Activated gamma-delta T cell treated with anti-CD3 and anti-CD28 coated beads, Interleukin-2, amount 50 U/mL, for 16 hours (primary cell): ENCODE measurements at regions not wholly inside any gene's neighbourhood (a gene's known extent, or its start where the extent isn't known, plus 50 kb on each side); places are given as distances from the start of the nearest gene placed in this dataset.
"Not testable (repeated sequence)": the region's sequence is repeated elsewhere in the genome, so short reads cannot be mapped to it uniquely, and the experiment has no call there.

ENCODE experiments used
- DNase-seq: peaks from one replicate; pipeline ENCODE4 v3.0.0-alpha.2; 2020; ENCODE audit warnings: low read depth

DNA sequence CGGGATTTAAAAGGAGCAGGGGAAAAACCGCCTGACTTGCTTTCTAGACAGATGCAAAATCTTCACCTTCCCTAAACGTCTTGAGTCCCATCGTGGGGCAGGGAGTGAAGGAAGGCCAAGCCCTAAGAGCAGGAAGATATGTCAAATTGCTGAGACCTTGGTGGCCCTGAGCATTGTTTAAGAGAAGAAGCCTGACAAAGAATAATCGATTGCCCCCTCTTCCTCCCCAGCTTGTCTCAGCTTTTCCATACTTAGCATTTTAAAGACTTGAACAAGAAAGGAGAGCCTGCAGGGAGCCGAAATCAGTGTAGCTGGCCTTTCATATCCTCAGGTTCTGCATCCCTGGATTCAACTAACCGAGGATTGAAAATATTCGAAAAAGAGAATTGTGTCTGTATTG is 157.6 kb upstream of the DLX2 start:
- DNase-seq: no peak

DNA sequence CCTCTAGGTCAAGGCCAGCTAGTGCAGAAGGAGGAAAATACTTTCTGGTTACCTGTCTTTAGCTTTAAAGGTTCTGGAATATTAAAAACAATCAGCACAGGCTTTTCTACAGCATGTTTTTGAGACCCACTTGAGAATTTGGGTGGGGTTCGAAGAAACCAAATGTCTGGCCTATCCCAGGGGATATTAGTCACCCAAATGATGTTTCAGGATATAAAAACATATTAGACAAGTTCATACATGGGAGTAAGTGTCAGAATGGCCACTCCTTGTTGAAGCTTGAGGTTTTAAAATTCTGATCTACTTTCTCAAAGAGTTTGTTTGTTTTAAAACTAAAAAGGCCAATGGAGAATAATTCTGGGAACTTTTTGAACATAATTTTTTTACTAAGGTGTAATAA is 158.6 kb upstream of the DLX2 start:
- DNase-seq: no peak

DNA sequence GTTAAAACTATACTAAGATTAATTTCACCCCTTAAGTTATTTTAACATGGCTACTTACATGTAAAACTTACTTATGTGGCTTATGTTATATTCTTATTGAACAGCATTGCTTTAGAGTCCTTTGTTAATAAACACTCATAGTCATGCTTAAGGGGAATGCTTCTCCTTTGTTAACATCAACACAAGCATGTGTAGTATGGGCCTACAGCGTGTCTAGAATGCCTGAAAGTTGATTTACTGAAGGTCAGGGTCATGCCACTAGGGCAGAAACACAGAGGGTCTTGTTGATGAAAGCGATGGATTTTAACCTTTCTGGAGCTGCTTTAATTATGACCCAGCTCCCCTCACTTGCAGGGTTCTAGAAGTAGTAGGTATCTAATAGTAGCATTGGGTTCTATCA is 159.8 kb upstream of the DLX2 start:
- DNase-seq: no peak

DNA sequence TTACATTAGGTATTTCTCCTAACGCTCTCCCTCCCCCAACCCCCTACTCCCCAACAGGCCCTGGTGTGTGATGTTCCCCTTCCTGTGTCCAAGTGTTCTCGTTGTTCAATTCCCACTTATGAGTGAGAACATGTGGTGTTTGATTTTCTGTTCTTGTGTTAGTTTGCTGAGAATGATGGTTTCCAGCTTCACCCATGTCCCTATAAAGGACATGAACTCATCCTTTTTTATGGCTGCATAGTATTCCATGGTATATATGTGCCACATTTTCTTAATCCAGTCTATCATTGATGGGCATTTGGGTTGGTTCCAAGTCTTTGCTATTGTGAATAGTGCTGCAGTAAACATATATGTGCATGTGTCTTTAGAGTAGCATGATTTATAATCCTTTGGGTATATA is 162.1 kb upstream of the DLX2 start:
- DNase-seq: not testable (repeated sequence)

DNA sequence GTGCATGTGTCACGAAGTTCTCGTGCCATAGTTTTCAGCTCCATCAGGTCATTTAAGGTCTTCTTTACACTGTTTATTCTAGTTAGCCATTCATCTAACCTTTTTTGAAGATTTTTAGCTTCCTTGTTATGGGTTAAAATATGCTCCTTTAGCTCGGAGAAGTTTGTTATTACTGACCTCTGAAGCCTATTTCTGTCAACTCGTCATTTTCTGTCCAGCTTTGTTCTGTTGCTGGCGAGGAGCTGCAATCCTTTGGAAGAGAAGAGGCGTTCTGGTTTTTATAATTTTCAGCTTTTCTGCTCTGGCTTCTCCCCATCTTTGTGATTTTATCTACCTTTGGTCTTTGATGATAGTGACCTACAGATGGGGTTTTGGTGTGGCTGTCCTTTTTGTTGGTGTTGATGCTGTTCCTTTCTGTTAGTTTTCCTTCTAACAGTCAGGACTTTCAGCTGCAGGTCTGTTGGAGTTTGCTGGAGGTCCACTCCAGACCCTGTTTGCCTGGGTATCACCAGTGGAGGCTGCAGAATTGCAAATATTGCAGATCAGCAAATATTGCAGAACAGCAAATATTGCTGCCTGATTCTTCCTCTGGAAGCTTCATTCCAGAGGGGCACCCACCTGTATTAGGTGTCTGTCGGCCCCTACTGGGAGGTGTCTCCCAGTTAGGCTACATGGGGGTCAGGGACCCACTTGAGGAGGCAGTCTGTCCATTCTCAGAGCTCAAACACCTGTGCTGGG is 157.7 kb upstream of the ITGA6 start:
- not testable (repeated sequence) for DNase-seq

DNA sequence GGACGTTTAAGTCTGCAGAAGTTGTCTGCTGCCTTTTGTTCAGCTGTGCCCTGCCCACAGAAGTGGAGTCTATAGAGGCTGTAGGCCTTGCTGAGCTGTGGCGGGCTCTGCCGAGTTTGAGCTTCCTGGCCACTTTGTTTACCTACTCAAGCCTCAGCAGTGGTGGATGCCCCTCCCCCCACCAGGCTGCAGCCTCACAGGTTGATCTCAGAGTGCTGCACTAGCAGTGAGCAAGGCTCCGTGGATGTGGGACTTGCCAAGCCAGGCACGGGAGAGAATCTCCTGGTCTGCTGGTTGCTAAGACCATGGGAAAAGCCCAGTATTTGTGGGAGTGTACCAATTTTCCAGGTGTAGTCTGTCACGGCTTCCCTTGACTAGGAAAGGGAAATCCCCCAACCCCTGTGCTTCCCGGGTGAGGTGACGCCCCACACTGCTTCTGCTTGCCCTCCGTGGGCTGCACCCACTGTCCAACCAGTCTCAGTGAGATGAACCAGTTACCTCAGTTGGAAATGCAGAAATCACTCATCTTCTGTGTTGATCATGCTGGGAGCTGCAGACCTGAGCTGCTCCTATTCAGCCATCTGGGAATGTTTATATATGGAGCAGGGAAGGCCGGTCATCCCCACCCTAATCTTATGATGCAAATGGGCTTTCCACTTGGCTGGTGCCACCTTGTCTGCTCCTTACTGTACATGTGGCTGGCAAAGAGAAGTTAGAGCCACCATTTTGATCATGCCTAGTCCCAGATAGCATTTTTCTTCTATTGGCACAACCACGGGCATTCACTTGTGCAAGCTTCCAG is 156.9 kb upstream of the ITGA6 start:
- peak; percentile 7 for DNase-seq

DNA sequence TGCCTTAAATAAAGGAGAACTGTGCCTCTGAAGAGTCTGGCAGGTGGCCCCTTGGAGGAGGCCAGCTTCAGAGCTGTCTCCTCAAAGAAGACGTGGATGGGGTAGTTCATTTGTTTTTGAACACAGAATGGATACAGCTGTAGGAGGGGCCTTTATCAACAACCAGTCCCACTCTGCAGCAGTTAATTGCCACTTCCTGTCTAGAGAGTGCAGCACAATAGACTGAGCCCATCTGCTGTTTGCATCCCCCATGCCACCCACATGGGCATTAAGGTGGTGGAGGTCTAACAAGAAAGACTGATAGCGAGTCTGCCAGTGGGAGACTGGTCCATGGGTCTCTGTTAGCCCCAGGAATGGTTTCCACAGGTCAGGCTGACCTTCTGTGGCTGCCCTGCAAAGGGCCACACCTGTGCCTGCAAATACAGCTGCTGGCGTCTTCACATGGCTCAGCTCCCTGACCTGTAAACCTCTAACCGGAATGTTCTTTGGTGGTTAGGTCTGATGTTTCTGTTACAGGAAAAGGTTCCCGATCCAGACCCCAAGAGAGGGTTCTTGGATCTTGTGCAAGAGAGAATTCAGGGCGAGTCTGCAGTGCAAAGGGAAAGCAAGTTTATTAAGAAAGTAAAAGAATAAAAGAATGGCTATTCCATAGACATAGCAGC is 153.3 kb upstream of the ITGA6 start:
- DNase-seq: no peak

DNA sequence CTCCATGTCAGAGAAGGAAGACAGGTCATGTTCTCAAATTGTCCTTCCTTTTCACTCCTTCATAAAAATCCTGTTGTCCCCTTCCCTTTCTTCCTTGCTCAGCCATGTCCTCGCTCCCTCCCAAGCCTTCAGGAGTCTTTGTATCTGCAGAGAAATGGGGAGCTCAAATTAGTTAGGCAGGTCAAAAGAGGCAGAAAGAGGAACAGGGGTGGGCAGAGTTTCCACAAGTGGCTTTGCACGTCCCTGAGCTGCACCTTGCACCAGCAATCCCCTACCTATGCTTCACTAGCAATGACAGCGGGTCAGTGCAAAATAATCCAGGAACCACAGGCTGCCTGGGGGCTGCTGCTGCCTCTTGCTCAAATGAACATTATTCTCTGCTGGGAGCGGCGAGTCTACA is 152.1 kb upstream of the ITGA6 start:
- no peak for DNase-seq

DNA sequence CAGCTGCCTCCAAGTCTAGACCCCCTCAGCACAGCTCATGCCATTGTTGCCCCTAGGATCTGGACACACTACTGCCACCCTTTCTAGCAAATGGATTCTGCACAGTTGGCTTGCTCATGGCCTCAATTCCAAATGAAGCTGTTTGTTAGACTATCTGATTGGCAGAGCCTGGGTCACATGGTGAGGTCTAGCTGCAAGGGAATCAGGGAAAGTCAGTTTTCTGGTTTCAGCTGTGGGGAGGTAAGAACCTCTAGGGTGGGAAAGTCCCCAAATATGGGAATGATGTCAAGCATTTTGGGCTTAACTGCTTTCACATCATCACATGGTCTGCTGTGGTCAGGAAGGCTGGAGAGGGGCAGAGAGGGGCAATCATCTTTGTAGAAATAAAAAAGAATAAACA is 150.4 kb upstream of the ITGA6 start:
- DNase-seq: no peak

DNA sequence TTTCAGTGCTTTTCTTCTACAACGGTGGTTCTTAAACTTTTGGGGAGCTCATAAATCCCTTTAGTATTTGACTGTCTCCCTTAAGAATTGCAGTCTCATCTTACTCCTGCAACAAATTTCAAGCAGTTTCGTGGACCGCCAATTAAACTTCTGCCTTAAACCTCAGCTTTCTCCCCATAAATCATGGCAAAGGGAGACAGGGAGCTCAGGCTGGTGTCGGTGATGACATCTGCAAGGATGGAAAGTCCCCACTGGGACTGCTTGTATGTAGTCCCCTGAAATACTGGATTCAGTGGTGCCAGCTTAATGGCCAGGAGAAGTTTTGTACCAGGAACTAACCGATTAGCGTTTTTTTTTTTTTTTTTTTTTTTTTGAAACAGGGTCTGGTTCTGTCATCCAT is 148.7 kb upstream of the ITGA6 start:
- no peak for DNase-seq

DNA sequence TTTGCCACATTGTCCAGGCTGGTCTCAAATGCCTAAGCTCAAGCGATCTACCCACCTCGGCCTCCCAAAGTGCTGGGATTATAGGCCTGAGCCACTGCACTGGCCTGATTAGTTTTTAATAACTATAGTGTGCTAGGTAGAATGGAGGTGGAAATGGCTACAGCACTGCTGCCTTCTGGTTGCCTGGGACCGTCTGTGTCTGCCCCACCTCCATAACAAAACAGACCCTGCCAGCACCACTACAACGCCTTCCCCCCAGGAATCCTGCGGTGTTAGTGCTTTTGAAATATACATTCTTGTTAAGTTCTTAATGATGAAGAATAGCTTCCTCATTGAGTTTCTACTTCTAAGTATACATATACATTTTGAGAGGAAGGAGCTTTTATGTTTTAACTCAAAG is 148.2 kb upstream of the ITGA6 start:
- DNase-seq: no peak

DNA sequence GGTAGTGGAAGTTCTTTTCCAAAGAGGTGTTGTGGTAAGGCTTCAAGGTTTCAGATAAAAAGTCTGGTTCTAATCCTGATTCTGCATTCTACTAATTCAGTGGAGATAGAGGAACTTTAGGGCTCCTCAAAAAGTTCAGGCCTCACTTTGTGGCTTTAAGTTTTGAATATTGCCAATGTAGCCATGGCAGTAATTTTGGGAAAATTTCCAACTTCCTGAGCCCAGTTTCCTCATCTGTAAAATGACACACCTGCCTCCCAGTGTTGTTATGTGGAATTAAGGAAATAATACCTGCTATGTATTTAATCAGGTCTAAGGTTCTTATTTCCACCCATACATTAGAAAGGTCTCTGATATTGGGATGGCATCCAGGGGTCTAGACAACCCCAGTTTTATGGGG is 147.6 kb upstream of the ITGA6 start:
- no peak for DNase-seq

DNA sequence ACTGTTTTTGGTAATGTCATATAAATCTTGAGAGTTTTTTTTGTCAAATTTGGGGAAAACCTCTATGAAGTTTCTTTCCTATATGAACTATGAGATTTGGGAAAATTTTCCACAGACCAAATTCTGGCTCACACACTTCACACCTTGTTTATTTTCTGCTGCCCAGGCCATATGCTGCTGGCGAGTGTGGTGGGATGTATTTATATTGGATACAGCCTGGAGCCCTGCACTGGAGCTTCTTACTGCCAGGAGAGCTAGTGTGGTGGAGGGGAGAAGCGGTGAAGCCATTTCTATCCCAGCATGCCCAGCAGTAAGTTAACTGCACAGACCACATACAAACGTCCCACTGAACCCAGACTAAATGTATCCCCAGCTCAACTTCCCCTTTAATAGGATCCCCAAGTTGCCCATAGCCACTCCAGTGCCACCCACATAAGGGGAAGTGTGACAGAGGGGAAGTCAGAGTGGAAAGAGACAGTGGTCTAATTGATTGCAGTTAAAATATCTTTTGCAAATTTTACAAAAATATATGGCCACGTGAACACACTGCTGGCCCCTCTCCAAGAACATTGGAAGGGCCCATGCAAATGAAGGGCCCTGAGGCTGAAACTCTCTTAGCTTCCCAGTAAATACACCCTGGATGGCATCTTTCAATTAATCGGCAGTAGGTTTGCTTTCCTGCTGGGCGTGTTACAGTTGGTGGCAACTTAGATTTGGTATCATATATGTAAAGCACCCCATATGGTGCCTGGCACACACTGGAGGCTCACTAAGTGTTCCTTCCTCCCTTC is 146.6 kb upstream of the ITGA6 start:
- no peak for DNase-seq

DNA sequence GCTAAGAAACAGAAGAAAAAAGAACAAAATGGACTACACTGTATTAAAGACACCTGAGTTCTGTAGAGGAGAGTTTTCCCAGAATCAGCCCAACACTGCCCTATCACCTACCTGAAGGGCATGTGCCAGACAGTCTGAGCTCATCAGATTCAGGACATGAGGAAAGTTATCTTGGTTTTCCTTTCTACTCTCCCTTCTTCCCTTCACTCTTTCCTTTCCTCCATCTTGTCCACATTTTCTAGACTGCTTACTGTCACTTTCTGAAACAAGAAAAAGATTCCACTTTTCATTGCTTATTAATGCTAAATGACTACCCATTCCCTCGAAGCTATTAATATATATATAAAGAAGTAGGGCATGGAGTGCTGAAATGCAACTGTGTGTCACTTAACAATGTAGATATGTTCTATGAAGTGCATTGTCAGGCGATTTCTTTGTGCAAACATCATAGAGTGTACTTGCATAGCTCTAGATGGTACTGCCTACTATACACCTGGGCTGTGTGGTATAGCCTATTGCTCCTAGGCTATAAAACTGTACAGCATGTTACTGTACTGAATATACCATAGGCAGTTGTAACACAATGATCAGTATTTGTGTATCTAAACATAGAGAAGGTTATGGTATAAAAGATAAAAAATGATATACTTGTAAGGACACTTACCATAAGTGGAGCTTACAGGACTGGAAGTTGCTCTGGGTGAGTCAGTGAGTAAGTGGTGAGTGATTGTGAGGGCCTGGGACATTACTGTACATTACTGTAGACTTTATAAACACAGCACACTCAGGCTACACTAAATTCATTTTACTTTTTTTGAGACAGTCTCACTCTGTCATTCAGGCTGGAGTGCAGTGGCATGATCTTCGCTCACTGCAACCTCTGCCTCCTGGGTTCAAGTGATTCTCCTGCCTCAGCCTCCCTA is 145.5 kb upstream of the ITGA6 start:
- no peak for DNase-seq

DNA sequence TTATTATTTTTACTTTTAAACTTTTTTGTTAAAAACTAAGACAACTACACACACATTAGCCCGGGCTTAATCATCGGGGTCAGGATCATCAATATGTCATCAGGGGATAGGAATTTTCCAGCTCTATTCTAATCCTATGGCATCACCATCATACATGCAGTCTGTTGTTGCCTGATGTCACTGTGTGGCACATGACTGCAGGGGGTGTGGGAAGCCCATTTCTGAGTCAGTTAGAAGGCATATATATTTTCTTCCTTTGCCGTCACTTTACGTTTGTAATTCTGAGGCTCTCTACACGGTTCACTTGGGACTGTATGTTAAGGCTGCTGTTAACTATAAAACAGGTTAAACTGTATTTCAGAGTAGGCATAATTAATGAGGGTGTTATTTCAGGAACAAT is 144.4 kb upstream of the ITGA6 start:
- DNase-seq: no peak

DNA sequence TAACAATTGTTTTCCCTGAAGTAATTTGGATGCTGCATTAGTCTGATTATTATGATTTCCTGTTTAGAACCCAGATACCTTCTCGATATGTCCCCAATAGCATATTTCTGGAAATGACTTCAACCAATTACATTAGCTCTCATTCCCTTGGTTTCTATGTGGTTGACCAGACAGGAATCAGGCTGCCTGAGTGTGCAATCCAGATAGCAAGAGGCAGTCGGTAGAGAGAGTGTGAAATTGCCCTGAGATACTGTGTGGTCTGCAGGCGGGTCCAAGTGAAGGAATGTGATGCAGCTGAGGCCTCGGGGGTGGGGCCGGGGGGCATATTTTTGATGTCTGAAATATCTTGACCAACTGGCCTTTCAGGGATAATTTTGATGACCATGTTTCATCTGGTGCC is 143.9 kb upstream of the ITGA6 start:
- no peak for DNase-seq

DNA sequence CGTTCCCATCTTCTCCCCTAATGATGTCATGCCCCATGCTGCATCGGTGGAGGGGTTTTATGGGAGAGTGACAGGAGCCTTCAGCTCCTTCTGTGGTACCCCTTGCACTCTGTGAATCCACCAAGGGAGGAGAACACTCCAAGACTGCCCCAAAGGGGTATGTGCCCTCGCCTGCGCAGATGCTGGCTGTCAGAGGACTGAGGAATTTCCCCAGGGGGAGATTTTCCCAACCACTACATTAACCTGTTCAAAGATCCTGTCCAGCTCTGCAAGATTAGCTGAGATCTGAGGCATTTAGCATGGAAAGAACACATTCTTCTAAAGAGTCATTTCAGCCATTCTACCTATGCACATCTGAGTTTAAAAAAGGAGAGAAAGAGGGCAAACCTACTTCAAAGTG is 143.2 kb upstream of the ITGA6 start:
- DNase-seq: no peak

DNA sequence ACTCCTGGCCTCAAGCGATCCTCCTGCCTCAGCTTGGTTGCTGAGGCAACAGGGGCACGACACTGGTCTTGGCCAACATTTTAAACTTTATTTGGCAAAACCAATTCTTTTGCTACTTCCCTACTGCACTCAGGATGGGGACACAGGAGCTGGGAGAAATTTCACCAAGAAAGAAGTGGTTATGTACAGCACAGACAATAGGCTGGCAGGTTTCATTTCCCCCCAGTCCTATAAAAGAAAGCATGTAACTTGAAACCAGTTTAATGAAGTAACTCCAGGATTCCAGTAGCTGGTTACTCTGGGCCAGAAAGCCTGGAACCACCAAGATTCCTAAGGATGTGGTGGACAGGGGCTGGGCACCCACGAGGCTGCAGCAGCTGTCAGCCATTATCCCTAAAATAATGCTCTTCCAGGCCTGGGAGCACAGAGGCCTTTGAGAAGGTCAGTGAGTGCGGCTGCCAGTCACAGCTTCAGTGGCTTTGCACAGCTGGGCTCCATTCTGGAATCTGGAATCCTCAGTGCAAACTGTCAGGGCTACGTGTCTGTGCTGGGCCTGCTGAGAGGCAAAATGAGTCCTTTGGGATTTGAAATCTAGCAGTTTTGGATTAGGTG is 142.3 kb upstream of the ITGA6 start:
- DNase-seq: no peak

DNA sequence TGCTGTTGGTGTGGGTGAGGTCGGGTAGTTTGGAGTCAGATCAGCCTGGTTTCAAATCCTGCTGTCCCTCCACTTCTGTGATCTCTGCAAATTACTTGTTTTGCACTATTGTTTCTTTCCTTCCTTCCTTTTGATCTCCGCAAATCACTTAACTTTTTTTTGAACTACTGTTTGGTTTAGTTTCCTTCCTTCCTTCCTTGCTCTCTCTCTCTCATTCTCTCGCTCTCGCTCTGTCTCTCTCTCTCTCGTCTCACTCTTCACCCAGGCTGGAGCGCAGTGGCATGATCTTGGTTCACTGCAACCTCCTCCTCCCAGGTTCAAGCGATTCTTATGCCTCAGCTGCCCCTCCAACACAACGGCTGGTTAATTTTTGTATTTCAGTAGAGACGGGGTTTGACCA is 141.6 kb upstream of the ITGA6 start:
- no peak for DNase-seq

DNA sequence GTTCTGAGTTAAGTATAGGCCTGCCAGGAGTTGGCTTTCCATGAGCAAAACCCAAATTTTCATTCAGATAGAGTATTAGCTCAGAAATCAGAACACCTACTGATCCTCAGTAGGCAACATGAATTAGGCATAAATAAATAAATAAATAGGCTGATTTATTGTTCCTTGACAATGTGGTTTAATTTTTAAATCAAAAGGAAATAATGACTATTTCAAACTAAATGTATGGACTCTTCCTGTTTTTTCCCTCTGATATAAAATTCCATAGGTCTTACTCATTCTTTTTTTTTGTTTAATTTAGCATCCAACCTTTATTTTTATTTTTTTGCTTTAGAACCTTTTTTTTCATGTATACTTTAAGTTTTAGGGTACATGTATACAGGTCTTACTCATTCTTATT is 140.2 kb upstream of the ITGA6 start:
- DNase-seq: no peak
